Left lung (tissue), 4 donors: ENCODE measurements at regions not wholly inside any gene's neighbourhood (a gene's known extent, or its start where the extent isn't known, plus 50 kb on each side); places are given as distances from the start of the nearest gene placed in this dataset.
A peak's percentile ranks its signal among the peaks of the same experiment; 100 is the strongest.

Experiments
- ATAC-seq: fragments of 200-7000 bp; cut with Tn5 transposase; one replicate; pipeline ENCODE4 v1.9.1; 2020; ENCODE audit warnings: moderate library complexity
- DNase-seq, 4 donors: peaks; one replicate each; pipeline ENCODE4 v3.0.0-alpha.2; 2013 to 2020
- H3K27ac ChIP-seq, 2 donors: fragments of 200-600 bp; sonication (generic) in 1 of 2; one replicate each; pipeline versions ENCODE4 v1.5.0 to v1.8.0; 2020 to 2021
- H3K27me3 ChIP-seq, 2 donors: fragments of 200-600 bp; sonication (generic) in 1 of 2; one replicate each; pipeline versions ENCODE4 v1.5.0 to v1.8.0; 2020 to 2021
- H3K36me3 ChIP-seq, 2 donors: fragments of 200-600 bp; sonication (generic) in 1 of 2; one replicate each; pipeline versions ENCODE4 v1.5.0 to v1.8.0; 2020 to 2021
- H3K4me1 ChIP-seq, 2 donors: fragments of 200-600 bp; one replicate each; pipeline ENCODE4 v1.8.0; 2021
- H3K4me3 ChIP-seq, 2 donors: fragments of 200-600 bp; sonication (generic) in 1 of 2; one replicate each; pipeline versions ENCODE4 v1.5.0 to v1.8.0; 2020 to 2021; ENCODE audit warnings: mild to moderate bottlenecking in 1 of 2
- H3K9me3 ChIP-seq, 2 donors: fragments of 200-600 bp; sonication (generic) in 1 of 2; one replicate each; pipeline versions ENCODE4 v1.5.0 to v1.8.0; 2020 to 2021
- intact Hi-C, 2 donors: fragments of 100-400 bp; cut with DNase I; formaldehyde crosslinking; loops; one replicate each; pipeline versions ENCODE4 v1.11.2 to v1.14.2; 2022
- TF ChIP-seq, protein P1 (sequence below), 2 donors: fragments of 200-600 bp; sonication (generic) in 1 of 2; IDR thresholded peaks; one replicate each; pipeline versions ENCODE4 v1.5.0 to v1.8.0; 2021; ENCODE audit warnings: antibody characterized with exemption in 2 of 2
- donor health status: DM: no; HTN: yes; CAD: no.
- donor health status: DM: no; HTN: no; CAD: no.

DNA sequence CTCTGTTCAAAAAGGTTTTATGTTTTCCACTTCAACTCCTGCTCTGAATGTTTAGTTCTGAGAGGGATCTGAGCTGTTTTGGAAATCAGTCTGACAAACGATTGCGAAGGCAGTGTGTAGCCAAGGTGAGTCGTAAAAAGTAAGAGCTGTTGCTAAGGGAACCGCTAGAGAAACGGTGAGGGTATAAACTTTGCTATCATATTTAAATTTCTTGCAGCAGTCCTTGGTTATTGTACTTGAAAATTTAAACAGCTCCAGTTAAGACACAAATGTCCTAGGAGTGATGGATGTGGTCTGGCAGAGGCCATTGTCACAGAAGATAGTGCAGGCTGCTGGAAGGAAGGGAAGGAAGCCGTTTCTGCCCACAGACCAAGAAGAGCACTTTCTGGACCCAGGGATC, 64.9 kb upstream of the CITED2 start:
- Histone ChIP-seq H3K9me3 (no peaks in the 10 kb centered on the region), H3K27ac (no peak overlapping the region), H3K36me3 (no peaks in the 10 kb centered on the region), H3K4me3 (no peak overlapping the region), H3K4me1 (peaks cover 0 to 9% of the 10 kb centered on the region in 2 donors), H3K27me3 (no peaks in the 10 kb centered on the region)
- ATAC-seq (no peak), DNase-seq (no peak)
- TF ChIP-seq, protein P1, sequence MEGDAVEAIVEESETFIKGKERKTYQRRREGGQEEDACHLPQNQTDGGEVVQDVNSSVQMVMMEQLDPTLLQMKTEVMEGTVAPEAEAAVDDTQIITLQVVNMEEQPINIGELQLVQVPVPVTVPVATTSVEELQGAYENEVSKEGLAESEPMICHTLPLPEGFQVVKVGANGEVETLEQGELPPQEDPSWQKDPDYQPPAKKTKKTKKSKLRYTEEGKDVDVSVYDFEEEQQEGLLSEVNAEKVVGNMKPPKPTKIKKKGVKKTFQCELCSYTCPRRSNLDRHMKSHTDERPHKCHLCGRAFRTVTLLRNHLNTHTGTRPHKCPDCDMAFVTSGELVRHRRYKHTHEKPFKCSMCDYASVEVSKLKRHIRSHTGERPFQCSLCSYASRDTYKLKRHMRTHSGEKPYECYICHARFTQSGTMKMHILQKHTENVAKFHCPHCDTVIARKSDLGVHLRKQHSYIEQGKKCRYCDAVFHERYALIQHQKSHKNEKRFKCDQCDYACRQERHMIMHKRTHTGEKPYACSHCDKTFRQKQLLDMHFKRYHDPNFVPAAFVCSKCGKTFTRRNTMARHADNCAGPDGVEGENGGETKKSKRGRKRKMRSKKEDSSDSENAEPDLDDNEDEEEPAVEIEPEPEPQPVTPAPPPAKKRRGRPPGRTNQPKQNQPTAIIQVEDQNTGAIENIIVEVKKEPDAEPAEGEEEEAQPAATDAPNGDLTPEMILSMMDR (IDR thresholded peaks at IDR 0.05) = no peak
- intact Hi-C loops = no loop called here

DNA sequence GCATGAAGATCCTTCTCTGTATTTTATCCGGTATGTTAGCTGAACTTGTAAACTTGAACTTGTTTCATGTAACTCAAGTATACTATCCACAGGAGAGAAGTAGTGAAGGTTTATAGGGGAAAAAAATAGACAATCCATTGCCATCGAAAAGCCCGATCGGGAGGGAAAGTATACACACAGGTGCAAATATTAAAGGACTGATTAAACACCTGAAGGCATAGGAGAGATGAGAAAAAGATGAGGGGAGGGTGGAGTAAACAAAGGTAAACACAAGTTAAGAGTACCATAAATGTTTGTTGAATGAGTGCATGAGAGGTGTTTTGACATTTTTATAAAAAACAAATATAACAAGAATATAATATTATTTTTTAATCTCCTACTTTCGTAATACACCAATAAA, 64.3 kb upstream of the CITED2 start:
- no peak overlapping the region for H3K4me3 ChIP-seq
- no peak for ATAC-seq
- intact Hi-C loops = no loop called here

DNA sequence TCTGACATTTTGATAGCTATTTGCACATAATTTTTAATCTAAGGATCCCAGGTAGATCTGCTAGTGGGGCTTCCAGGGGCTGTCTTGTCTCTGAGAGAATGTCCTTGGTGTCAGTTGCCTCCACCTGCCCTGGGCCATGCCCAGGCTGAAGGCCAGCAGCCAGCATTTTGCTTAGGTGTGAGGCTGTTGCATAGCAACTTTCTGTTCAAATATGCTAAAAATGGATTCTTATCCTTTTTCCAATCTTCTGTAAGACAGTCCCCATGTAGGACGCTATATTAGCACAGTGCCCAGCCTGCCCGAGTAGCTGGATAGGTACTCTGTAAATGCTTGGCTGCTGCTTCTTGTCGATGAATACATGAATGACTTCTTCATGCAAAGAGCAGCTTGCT, 62.5 kb upstream of the CITED2 start:
- Histone ChIP-seq H3K27ac (no peak overlapping the region), H3K27me3 (no peaks in the 10 kb centered on the region), H3K36me3 (no peaks in the 10 kb centered on the region), H3K9me3 (no peaks in the 10 kb centered on the region), H3K4me3 (no peak overlapping the region), H3K4me1 (peaks cover 0 to 6% of the 10 kb centered on the region in 2 donors)
- DNase-seq (no peak), ATAC-seq (no peak)
- TF ChIP-seq, protein P1 (IDR thresholded peaks at IDR 0.05) = no peak
- intact Hi-C loops = no loop called here

More for the DNA sequence above, 64.3 kb upstream of the CITED2 start:
- no peak for DNase-seq
- no peaks in the 10 kb centered on the region for H3K27me3 ChIP-seq
- peaks cover 0 to 8% of the 10 kb centered on the region in 2 donors for H3K4me1 ChIP-seq
- TF ChIP-seq, protein P1 (IDR thresholded peaks at IDR 0.05) = no peak
- no peaks in the 10 kb centered on the region for H3K36me3 ChIP-seq
- no peaks in the 10 kb centered on the region for H3K9me3 ChIP-seq
- no peak overlapping the region for H3K27ac ChIP-seq

DNA sequence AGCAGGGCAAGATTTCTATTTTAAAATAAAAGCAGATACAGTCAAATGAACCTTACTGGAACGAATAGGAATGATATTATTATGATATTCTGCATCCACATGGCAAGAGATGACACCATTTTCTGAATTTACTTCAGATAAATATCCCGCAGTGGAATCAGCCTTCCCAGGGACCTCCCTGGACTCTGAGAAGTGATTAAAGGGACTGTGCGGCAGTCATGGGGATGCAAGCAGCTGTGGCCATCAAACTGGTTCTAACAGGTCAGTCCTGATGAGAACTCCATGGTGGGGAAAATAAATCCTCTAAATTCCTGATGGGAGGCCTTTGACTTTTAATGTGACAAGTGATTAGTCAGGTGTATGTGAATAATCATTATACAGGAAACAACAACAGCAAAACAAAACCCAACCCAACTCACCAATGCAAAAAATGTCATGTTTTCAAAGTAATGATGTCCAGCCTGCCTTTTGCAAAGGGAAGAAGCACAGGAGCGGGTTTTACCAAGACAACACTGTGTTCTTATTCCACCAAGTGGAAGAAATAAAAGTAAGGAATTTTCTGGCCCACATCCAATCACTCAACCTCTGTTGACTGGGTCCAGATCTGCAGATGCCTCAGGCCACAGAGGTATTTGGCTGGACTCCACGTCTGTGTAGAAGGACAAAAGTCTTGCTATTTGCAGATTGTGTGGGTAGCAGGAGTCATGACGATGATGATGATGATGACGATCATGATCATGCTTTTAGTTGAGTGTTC, 61.9 kb upstream of the CITED2 start:
- no peaks in the 10 kb centered on the region for H3K36me3 ChIP-seq
- H3K27ac ChIP-seq = no peak overlapping the region
- no peak for ATAC-seq
- H3K4me3 ChIP-seq = no peak overlapping the region
- no peak for DNase-seq
- H3K27me3 ChIP-seq = no peaks in the 10 kb centered on the region
- H3K4me1 ChIP-seq = peaks cover 0 to 6% of the 10 kb centered on the region in 2 donors
- H3K9me3 ChIP-seq = peaks cover 0 to 2% of the 10 kb centered on the region in 2 donors
- intact Hi-C loops = no loop called here
- TF ChIP-seq, protein P1 (IDR thresholded peaks at IDR 0.05) = no peak

DNA sequence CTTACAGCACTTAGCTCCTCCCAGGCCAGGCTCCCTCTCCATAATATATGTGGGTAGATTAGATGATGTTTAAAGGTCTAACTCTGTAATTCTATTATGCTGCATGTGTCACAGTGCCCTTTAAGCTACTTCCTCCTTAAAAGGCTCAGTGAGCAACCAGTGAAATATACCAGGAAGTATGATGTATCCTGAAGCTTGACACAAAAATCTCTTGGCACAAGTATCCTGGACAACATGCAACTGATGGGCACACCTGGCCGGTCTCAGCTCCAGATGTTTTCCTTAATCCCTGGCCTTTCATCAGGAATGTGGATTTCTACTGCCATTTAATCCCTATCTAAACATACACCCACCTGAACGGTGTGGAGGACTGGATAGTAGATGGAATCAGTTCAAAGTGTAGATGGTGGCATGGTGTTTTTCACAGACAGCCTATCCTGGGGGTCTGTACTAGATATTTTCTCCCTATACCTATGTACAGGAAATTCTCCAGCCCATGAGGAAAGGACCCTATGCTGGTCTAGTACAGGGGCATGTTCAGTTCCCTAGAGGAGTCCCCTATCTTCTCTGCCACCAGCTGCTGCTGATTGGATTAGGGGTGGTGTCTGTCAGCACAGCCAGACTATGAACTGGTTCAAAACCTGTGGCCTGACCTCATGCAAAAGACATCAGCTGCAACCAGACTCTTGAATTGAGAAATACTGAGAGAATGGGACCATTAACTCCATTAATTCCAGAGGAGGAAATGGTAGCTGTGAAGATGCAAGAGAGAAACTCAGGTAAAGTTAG, 59.4 kb upstream of the CITED2 start:
- TF ChIP-seq, protein P1 (IDR thresholded peaks at IDR 0.05) = no peak
- no peak overlapping the region for H3K4me3 ChIP-seq
- no peak for DNase-seq
- H3K36me3 ChIP-seq = no peaks in the 10 kb centered on the region
- H3K27ac ChIP-seq = no peak overlapping the region
- peak; percentile 72 for ATAC-seq
- intact Hi-C loops = no loop called here
- H3K9me3 ChIP-seq = peaks cover 0 to 2% of the 10 kb centered on the region in 2 donors
- peaks cover 0 to 13% of the 10 kb centered on the region in 2 donors for H3K4me1 ChIP-seq
- no peaks in the 10 kb centered on the region for H3K27me3 ChIP-seq
